Gastroesophageal sphincter (tissue), 4 donors: ENCODE measurements at regions not wholly inside any gene's neighbourhood (a gene's known extent, or its start where the extent isn't known, plus 50 kb on each side); places are given as distances from the start of the nearest gene placed in this dataset.

Experiments used
- ATAC-seq: fragments of 150-250 bp; one replicate; pipeline ENCODE4 v1.9.1; 2016; ENCODE audit warnings: mild to moderate bottlenecking, moderate library complexity
- H3K27ac ChIP-seq, 4 donors: fragments of 200-600 bp; sonication (generic) in 3 of 4; 1 replicate in 3 of 4; 2 replicates in 1 of 4; pipeline ENCODE4 v1.5.1; 2016 to 2019
- H3K27me3 ChIP-seq: fragments of 200-600 bp; sonication (generic); one replicate; pipeline ENCODE4 v1.5.1; 2019
- H3K36me3 ChIP-seq, 2 donors: fragments of 200-600 bp; sonication (generic); one replicate each; pipeline ENCODE4 v1.5.1; 2019; ENCODE audit warnings: control low read depth in 1 of 2
- H3K4me1 ChIP-seq, 3 donors: fragments of 200-600 bp; sonication (generic); 1 replicate in 2 of 3; 2 replicates in 1 of 3; pipeline ENCODE4 v1.5.1; 2016 to 2019; ENCODE audit warnings: control low read depth in 2 of 3
- H3K4me3 ChIP-seq, 2 donors: fragments of 200-600 bp; sonication (generic); one replicate each; pipeline ENCODE4 v1.5.1; 2019; ENCODE audit warnings: mild to moderate bottlenecking in 1 of 2, moderate library complexity in 1 of 2
- H3K9me3 ChIP-seq, 3 donors: fragments of 200-600 bp; sonication (generic); one replicate each; pipeline ENCODE4 v1.5.1; 2017 to 2019; ENCODE audit warnings: control low read depth in 2 of 3
- CTCF ChIP-seq, 4 experiments: fragments of 200-600 bp in 2 of 4; fragments of 450-650 bp in 2 of 4; sonication (generic) in 1 of 4; IDR thresholded peaks; one replicate each; pipeline ENCODE4 v1.5.1; 2017 to 2019; ENCODE audit warnings: antibody characterized with exemption in 4 of 4, mild to moderate bottlenecking in 2 of 4, moderate library complexity in 2 of 4
- EP300 ChIP-seq: sonication (generic); formaldehyde crosslinking; IDR thresholded peaks from one replicate; pipeline ENCODE4 v1.6.1; 2017; ENCODE audit warnings: antibody characterized with exemption, mild to moderate bottlenecking
- POLR2A ChIP-seq, 2 donors: fragments of 450-650 bp; IDR thresholded peaks; one replicate each; pipeline ENCODE4 v1.6.1; 2017; ENCODE audit warnings: antibody characterized with exemption in 2 of 2, mild to moderate bottlenecking in 2 of 2, moderate library complexity in 1 of 2
- POLR2AphosphoS5 ChIP-seq: sonication (generic); formaldehyde crosslinking; IDR thresholded peaks from one replicate; pipeline ENCODE4 v1.6.1; 2017; ENCODE audit warnings: antibody characterized with exemption
- whole genome bisulfite sequencing, 2 donors: methylation state at CpG; one replicate each; pipeline ENCODE4 v1.1.5; 2018; ENCODE audit warnings: low coverage in 1 of 2; 5-methylcytosine and 5-hydroxymethylcytosine counted together

GRCh38 chr16:5433587-5433986 lies 336.0 kb upstream of the EEF2KMT start:
- Histone ChIP-seq H3K4me1 (no peaks in the 10 kb centered on the region), H3K27me3 (no peaks in the 10 kb centered on the region), H3K9me3 (no peaks in the 10 kb centered on the region), H3K4me3 (no peak overlapping the region), H3K27ac (no peak overlapping the region), H3K36me3 (no peaks in the 10 kb centered on the region)
- WGBS, 2 donors, result 51 to 73% methylated on average over 8 of the region's 10 CpGs
- ATAC-seq, result no peak
- TF ChIP-seq POLR2A (IDR thresholded peaks at IDR 0.05) (no peak), POLR2AphosphoS5 (no peak), EP300 (no peak), CTCF (IDR thresholded peaks at IDR 0.05) (no peak)

- no peaks in the 10 kb centered on the region for H3K4me1 ChIP-seq
- 81 to 82% methylated on average over 14 to 15 of the region's 15 CpGs for WGBS, 2 donors
- H3K9me3 ChIP-seq, result no peaks in the 10 kb centered on the region
- no peak overlapping the region for H3K4me3 ChIP-seq
- H3K36me3 ChIP-seq, result no peaks in the 10 kb centered on the region
- no peak for ATAC-seq
- H3K27me3 ChIP-seq, result no peaks in the 10 kb centered on the region
- TF ChIP-seq EP300 (no peak), POLR2AphosphoS5 (no peak), CTCF (IDR thresholded peaks at IDR 0.05) (no peak), POLR2A (IDR thresholded peaks at IDR 0.05) (no peak)
- H3K27ac ChIP-seq, result no peak overlapping the region
These were observed 334.6 kb upstream of the EEF2KMT start for GRCh38 chr16:5432166-5432565.

GRCh38 chr16:5430598-5430997 lies 333.0 kb upstream of the EEF2KMT start:
- 40 to 67% methylated on average over 1 to 3 of the region's 3 CpGs for WGBS, 2 donors
- H3K27ac ChIP-seq, result no peak overlapping the region
- H3K4me3 ChIP-seq, result no peak overlapping the region
- H3K4me1 ChIP-seq, result no peaks in the 10 kb centered on the region
- ATAC-seq, result no peak
- H3K9me3 ChIP-seq, result no peaks in the 10 kb centered on the region
- no peaks in the 10 kb centered on the region for H3K36me3 ChIP-seq
- H3K27me3 ChIP-seq, result peaks cover 2% of the 10 kb centered on the region
- TF ChIP-seq POLR2A (IDR thresholded peaks at IDR 0.05) (no peak), EP300 (no peak), POLR2AphosphoS5 (no peak), CTCF (IDR thresholded peaks at IDR 0.05) (no peak)

- H3K4me3 ChIP-seq, result no peak overlapping the region
- H3K27me3 ChIP-seq, result peaks cover 9% of the 10 kb centered on the region
- TF ChIP-seq POLR2A (IDR thresholded peaks at IDR 0.05) (no peak), CTCF (IDR thresholded peaks at IDR 0.05) (no peak), EP300 (no peak)
- no peak overlapping the region for H3K27ac ChIP-seq
- H3K4me1 ChIP-seq, result no peaks in the 10 kb centered on the region
- H3K9me3 ChIP-seq, result no peaks in the 10 kb centered on the region
- no peak for ATAC-seq
- H3K36me3 ChIP-seq, result no peaks in the 10 kb centered on the region
- WGBS, 2 donors, result 31 to 33% methylated on average over 5 of the region's 7 CpGs
These were observed 331.3 kb upstream of the EEF2KMT start for GRCh38 chr16:5428932-5429331.

- H3K36me3 ChIP-seq, result no peaks in the 10 kb centered on the region
- no peak for ATAC-seq
- no peak overlapping the region for H3K27ac ChIP-seq
- WGBS, 2 donors, result 54 to 84% methylated on average over 3 to 5 of the region's 7 CpGs
- peaks cover 9% of the 10 kb centered on the region for H3K27me3 ChIP-seq
- no peaks in the 10 kb centered on the region for H3K9me3 ChIP-seq
- H3K4me3 ChIP-seq, result no peak overlapping the region
- H3K4me1 ChIP-seq, result no peaks in the 10 kb centered on the region
- TF ChIP-seq POLR2A (IDR thresholded peaks at IDR 0.05) (no peak), CTCF (IDR thresholded peaks at IDR 0.05) (no peak), POLR2AphosphoS5 (no peak), EP300 (no peak)
These were observed 330.0 kb upstream of the EEF2KMT start for GRCh38 chr16:5427571-5427970.
